H9 (cell line): ENCODE measurements at regions not wholly inside any gene's neighbourhood (a gene's known extent, or its start where the extent isn't known, plus 50 kb on each side); places are given as distances from the start of the nearest gene placed in this dataset.

Experiments used
- DNase-seq: peaks from one replicate; pipeline ENCODE4 v3.0.0-alpha.2; 2017
- H2AFZ ChIP-seq: one replicate; pipeline ENCODE4 v1.6.1; 2013; ENCODE audit warnings: mild to moderate bottlenecking, low read length, control low read depth, moderate library complexity
- H2AK5ac ChIP-seq: 2 replicates; pipeline ENCODE4 v1.6.1; 2013; ENCODE audit warnings: low read length, control low read depth, mixed read lengths; ENCODE audit not compliant: insufficient read length
- H2BK120ac ChIP-seq: one replicate; pipeline ENCODE4 v1.6.1; 2013; ENCODE audit warnings: low read depth, mild to moderate bottlenecking, low read length, control low read depth, inconsistent platforms; ENCODE audit not compliant: poor library complexity, severe bottlenecking
- H2BK12ac ChIP-seq: 2 replicates; pipeline ENCODE4 v1.6.1; 2013; ENCODE audit warnings: low read length, control low read depth, mixed read lengths, low read depth; ENCODE audit not compliant: insufficient read length
- H2BK15ac ChIP-seq: 2 replicates; pipeline ENCODE4 v1.6.1; 2013; ENCODE audit warnings: low read depth, low read length, control low read depth
- H2BK20ac ChIP-seq: one replicate; pipeline ENCODE4 v1.6.1; 2013; ENCODE audit warnings: low read depth, mild to moderate bottlenecking, low read length, control low read depth, inconsistent platforms; ENCODE audit not compliant: poor library complexity, severe bottlenecking
- H2BK5ac ChIP-seq: 2 replicates; pipeline ENCODE4 v1.6.1; 2013; ENCODE audit warnings: low read length, control low read depth, mixed read lengths; ENCODE audit not compliant: insufficient read length
- H3K14ac ChIP-seq: 2 replicates; pipeline ENCODE4 v1.6.1; 2013; ENCODE audit warnings: low read length, control low read depth; ENCODE audit not compliant: insufficient read depth
- H3K18ac ChIP-seq: 2 replicates; pipeline ENCODE4 v1.6.1; 2013; ENCODE audit warnings: low read depth, mild to moderate bottlenecking, mixed read lengths, low read length, control low read depth; ENCODE audit not compliant: insufficient read length
- H3K23ac ChIP-seq: 2 replicates; pipeline ENCODE4 v1.6.1; 2013; ENCODE audit warnings: low read length, control low read depth, mixed read lengths, low read depth; ENCODE audit not compliant: insufficient read length
- H3K23me2 ChIP-seq: 2 replicates; pipeline ENCODE4 v1.6.1; 2013; ENCODE audit warnings: low read depth, mild to moderate bottlenecking, mixed read lengths, low read length, control low read depth; ENCODE audit not compliant: insufficient read length, poor library complexity, severe bottlenecking
- H3K27ac ChIP-seq: 2 replicates; pipeline ENCODE4 v1.5.1; 2013; ENCODE audit warnings: low read length, control low read depth, mixed read lengths, low read depth; ENCODE audit not compliant: insufficient read length
- H3K27me3 ChIP-seq: 2 replicates; pipeline ENCODE4 v1.6.1; 2013; ENCODE audit warnings: low read length, control low read depth, inconsistent platforms; ENCODE audit not compliant: insufficient read depth
- H3K4ac ChIP-seq: 2 replicates; pipeline ENCODE4 v1.6.1; 2013; ENCODE audit warnings: low read depth, mild to moderate bottlenecking, control low read depth, inconsistent platforms, low read length, moderate library complexity
- H3K4me1 ChIP-seq: 2 replicates; pipeline ENCODE4 v1.6.1; 2013; ENCODE audit warnings: low read length, control low read depth, inconsistent platforms; ENCODE audit not compliant: insufficient read depth
- H3K4me2 ChIP-seq: 2 replicates; pipeline ENCODE4 v1.6.1; 2013; ENCODE audit warnings: low read length, control low read depth, mixed read lengths; ENCODE audit not compliant: insufficient read length, insufficient read depth
- H3K56ac ChIP-seq: 2 replicates; pipeline ENCODE4 v1.6.1; 2013; ENCODE audit warnings: low read depth, mild to moderate bottlenecking, mixed read lengths, low read length, control low read depth; ENCODE audit not compliant: insufficient read length
- H3K79me1 ChIP-seq: 2 replicates; pipeline ENCODE4 v1.6.1; 2013; ENCODE audit warnings: low read depth, mild to moderate bottlenecking, moderate library complexity, low read length, control low read depth, inconsistent platforms; ENCODE audit not compliant: insufficient read depth, poor library complexity, severe bottlenecking
- H3K79me2 ChIP-seq: 2 replicates; pipeline ENCODE4 v1.6.1; 2013; ENCODE audit warnings: low read length, control low read depth, inconsistent platforms; ENCODE audit not compliant: insufficient read depth
- H3K9ac ChIP-seq: 2 replicates; pipeline ENCODE4 v1.6.1; 2013; ENCODE audit warnings: low read length, control low read depth, mixed read lengths; ENCODE audit not compliant: insufficient read length; ENCODE audit errors: extremely low read depth
- H3K9me3 ChIP-seq: one replicate; pipeline ENCODE4 v1.6.1; 2013; ENCODE audit warnings: low read depth, low read length, inconsistent platforms; ENCODE audit not compliant: control insufficient read depth
- H3T11ph ChIP-seq: one replicate; pipeline ENCODE4 v1.6.1; 2013; ENCODE audit warnings: mild to moderate bottlenecking, low read length, control low read depth, inconsistent platforms
- H4K20me1 ChIP-seq: one replicate; pipeline ENCODE4 v1.6.1; 2013; ENCODE audit not compliant: control insufficient read depth, insufficient read length, insufficient read depth
- H4K5ac ChIP-seq: 2 replicates; pipeline ENCODE4 v1.6.1; 2013; ENCODE audit warnings: low read depth, mild to moderate bottlenecking, mixed read lengths, low read length, control low read depth; ENCODE audit not compliant: insufficient read length
- H4K8ac ChIP-seq: replicated peaks from 2 replicates; pipeline ENCODE4 v1.6.1; 2013; ENCODE audit warnings: low read length, control low read depth, mixed read lengths, low read depth; ENCODE audit not compliant: insufficient read length
- H4K91ac ChIP-seq: 2 replicates; pipeline ENCODE4 v1.6.1; 2013; ENCODE audit warnings: low read depth, mild to moderate bottlenecking, moderate library complexity, mixed read lengths, low read length, control low read depth; ENCODE audit not compliant: insufficient read length
- H3K27ac Mint-ChIP-seq, 3 experiments: 2 replicates in 2 of 3; 3 replicates in 1 of 3; pipeline ENCODE4 v1.8.0; 2020 to 2021; ENCODE audit warnings: mixed read lengths in 3 of 3, mild to moderate bottlenecking in 1 of 3, moderate library complexity in 1 of 3
- H3K27me3 Mint-ChIP-seq: 2 replicates; pipeline ENCODE4 v1.8.0; 2021; ENCODE audit warnings: low read depth, mild to moderate bottlenecking, moderate library complexity, mixed read lengths
- H3K36me3 Mint-ChIP-seq, 3 experiments: 2 replicates in 2 of 3; 3 replicates in 1 of 3; pipeline ENCODE4 v1.8.0; 2020 to 2021; ENCODE audit warnings: low read depth in 3 of 3, mixed read lengths in 3 of 3; ENCODE audit not compliant: insufficient read depth in 1 of 3
- H3K4me1 Mint-ChIP-seq, 2 experiments: 2 replicates each; pipeline ENCODE4 v1.8.0; 2020; ENCODE audit warnings: mixed read lengths in 2 of 2
- H3K4me3 Mint-ChIP-seq, 2 experiments: 2 replicates in 1 of 2; 3 replicates in 1 of 2; pipeline ENCODE4 v1.8.0; 2020 to 2021; ENCODE audit warnings: mild to moderate bottlenecking in 2 of 2, mixed read lengths in 2 of 2, moderate library complexity in 1 of 2
- H3K9me3 Mint-ChIP-seq, 2 experiments: 2 replicates in 1 of 2; 3 replicates in 1 of 2; pipeline ENCODE4 v1.8.0; 2020; ENCODE audit warnings: mild to moderate bottlenecking in 2 of 2, mixed read lengths in 2 of 2, moderate library complexity in 1 of 2
- WGBS: extraction: QIAGEN DNeasy Blood & Tissue Kit; methylation state at CpG from one replicate; pipeline ENCODE4 v1.1.7; 2013; ENCODE audit warnings: missing lambda C conversion rate, low lambda C conversion rate, mixed read lengths; ENCODE audit not compliant: insufficient read length; ENCODE audit errors: extremely low coverage; 5-methylcytosine and 5-hydroxymethylcytosine counted together
- TF ChIP-seq, protein P1 (sequence below): fragments of 200-600 bp; sonication (generic); conservative IDR thresholded peaks from 3 replicates; pipeline ENCODE4 v1.8.0; 2021; ENCODE audit warnings: antibody characterized with exemption, mild to moderate bottlenecking

- Histone ChIP-seq H2BK20ac (no peak overlapping the region), H3K14ac (no peak overlapping the region), H2BK12ac (no peak overlapping the region), H4K20me1 (no peaks in the 10 kb centered on the region), H3K56ac (no peak overlapping the region), H3K18ac (no peak overlapping the region), H3K4me1 (peaks cover 2% of the 10 kb centered on the region; the same call in 1 of the 2 replicates), H4K5ac (no peak overlapping the region), H3K79me1 (no peaks in the 10 kb centered on the region), H3K27me3 (no peaks in the 10 kb centered on the region), H3K9ac (no peak overlapping the region), H2AFZ (no peak overlapping the region), H3T11ph (no peak overlapping the region), H3K27ac (no peak overlapping the region), H3K23me2 (no peaks in the 10 kb centered on the region), H4K91ac (no peak overlapping the region), H3K4ac (no peak overlapping the region), H3K4me2 (no peak overlapping the region), H2BK120ac (no peak overlapping the region), H2BK15ac (no peak overlapping the region), H2BK5ac (no peak overlapping the region), H3K9me3 (no peaks in the 10 kb centered on the region), H2AK5ac (no peak overlapping the region), H3K79me2 (no peaks in the 10 kb centered on the region), H4K8ac (no peak overlapping the region), H3K23ac (no peak overlapping the region)
- H3K27ac Mint-ChIP-seq: no peak overlapping the region
- no peak for DNase-seq
- no peaks in the 10 kb centered on the region; a peak in 1 of 5 replicates for H3K9me3 Mint-ChIP-seq
- H3K4me1 Mint-ChIP-seq: peaks cover 15 to 16% of the 10 kb centered on the region in 2 experiments
- H3K4me3 Mint-ChIP-seq: no peak overlapping the region
- TF ChIP-seq, protein P1, sequence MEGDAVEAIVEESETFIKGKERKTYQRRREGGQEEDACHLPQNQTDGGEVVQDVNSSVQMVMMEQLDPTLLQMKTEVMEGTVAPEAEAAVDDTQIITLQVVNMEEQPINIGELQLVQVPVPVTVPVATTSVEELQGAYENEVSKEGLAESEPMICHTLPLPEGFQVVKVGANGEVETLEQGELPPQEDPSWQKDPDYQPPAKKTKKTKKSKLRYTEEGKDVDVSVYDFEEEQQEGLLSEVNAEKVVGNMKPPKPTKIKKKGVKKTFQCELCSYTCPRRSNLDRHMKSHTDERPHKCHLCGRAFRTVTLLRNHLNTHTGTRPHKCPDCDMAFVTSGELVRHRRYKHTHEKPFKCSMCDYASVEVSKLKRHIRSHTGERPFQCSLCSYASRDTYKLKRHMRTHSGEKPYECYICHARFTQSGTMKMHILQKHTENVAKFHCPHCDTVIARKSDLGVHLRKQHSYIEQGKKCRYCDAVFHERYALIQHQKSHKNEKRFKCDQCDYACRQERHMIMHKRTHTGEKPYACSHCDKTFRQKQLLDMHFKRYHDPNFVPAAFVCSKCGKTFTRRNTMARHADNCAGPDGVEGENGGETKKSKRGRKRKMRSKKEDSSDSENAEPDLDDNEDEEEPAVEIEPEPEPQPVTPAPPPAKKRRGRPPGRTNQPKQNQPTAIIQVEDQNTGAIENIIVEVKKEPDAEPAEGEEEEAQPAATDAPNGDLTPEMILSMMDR: no peak
- H3K36me3 Mint-ChIP-seq: no peaks in the 10 kb centered on the region
- no peaks in the 10 kb centered on the region for H3K27me3 Mint-ChIP-seq
- WGBS: no CpG with 5 or more reads among the region's 2 CpGs
Observed at GRCh38 chr3:181909241-181909640, 197.5 kb downstream of the SOX2 start.
